NCI-H526 (cell line): ENCODE measurements at regions not wholly inside any gene's neighbourhood (a gene's known extent, or its start where the extent isn't known, plus 50 kb on each side); places are given as distances from the start of the nearest gene placed in this dataset.
A peak's percentile ranks its signal among the peaks of the same experiment; 100 is the strongest.

Source experiments
- DNase-seq, 2 experiments: peaks; one replicate each; lab custom pipeline; 2025; lab: John Stamatoyannopoulos, UW

GRCh38 chr20:23167431-23167830, 81.3 kb upstream of the CD93 start:
- DNase-seq, result no peak

- no peak for DNase-seq
Observed at GRCh38 chr20:23166563-23166962, 80.4 kb upstream of the CD93 start.

GRCh38 chr20:23165964-23166363, 79.8 kb upstream of the CD93 start:
- no peak for DNase-seq

- no peak for DNase-seq
Observed at GRCh38 chr20:23165307-23165750, 79.2 kb upstream of the CD93 start.

- DNase-seq, result no peak
Observed at GRCh38 chr20:23164176-23164601, 78.1 kb upstream of the CD93 start.

GRCh38 chr20:23163562-23163961, 77.4 kb upstream of the CD93 start:
- no peak for DNase-seq

- no peak for DNase-seq
Observed at GRCh38 chr20:23162887-23163286, 76.8 kb upstream of the CD93 start.

- peak in 1 of 2 experiments; percentile 35 for DNase-seq
Observed at GRCh38 chr20:23161968-23162696, 76.0 kb upstream of the CD93 start.

- DNase-seq, result no peak
Observed at GRCh38 chr20:23161244-23161891, 75.2 kb upstream of the CD93 start.

GRCh38 chr20:23160536-23161243, 74.6 kb upstream of the CD93 start:
- DNase-seq, result no peak

GRCh38 chr20:23159947-23160318, 73.8 kb upstream of the CD93 start:
- no peak for DNase-seq

- DNase-seq, result no peak
Observed at GRCh38 chr20:23159256-23159946, 73.3 kb upstream of the CD93 start.

- DNase-seq, result no peak
Observed at GRCh38 chr20:23157734-23158133, 71.6 kb upstream of the CD93 start.

GRCh38 chr20:23156842-23157423, 70.8 kb upstream of the CD93 start:
- no peak for DNase-seq

- no peak for DNase-seq
Observed at GRCh38 chr20:23156170-23156841, 70.2 kb upstream of the CD93 start.

GRCh38 chr20:23155141-23155590, 69.0 kb upstream of the CD93 start:
- DNase-seq, result no peak

- DNase-seq, result no peak
Observed at GRCh38 chr20:23153696-23154341, 67.7 kb upstream of the CD93 start.

GRCh38 chr20:23152902-23153301, 66.8 kb upstream of the CD93 start:
- DNase-seq, result no peak

GRCh38 chr20:23152308-23152892, 66.3 kb upstream of the CD93 start:
- no peak for DNase-seq

GRCh38 chr20:23151885-23152284, 65.8 kb upstream of the CD93 start:
- no peak for DNase-seq
